Vagina (tissue), 2 donors: ENCODE measurements at regions not wholly inside any gene's neighbourhood (a gene's known extent, or its start where the extent isn't known, plus 50 kb on each side); places are given as distances from the start of the nearest gene placed in this dataset.

Experiments used
- POLR2A ChIP-seq, 2 donors: fragments of 450-650 bp; IDR thresholded peaks; one replicate each; pipeline ENCODE4 v1.6.1; 2017; ENCODE audit warnings: antibody characterized with exemption in 2 of 2, mild to moderate bottlenecking in 2 of 2, moderate library complexity in 2 of 2
- POLR2AphosphoS5 ChIP-seq, 2 donors: sonication (generic); formaldehyde crosslinking; IDR thresholded peaks; one replicate each; pipeline ENCODE4 v1.9.0; 2017; ENCODE audit warnings: antibody characterized with exemption in 2 of 2, mild to moderate bottlenecking in 2 of 2, low read depth in 1 of 2; ENCODE audit not compliant: insufficient read depth in 1 of 2
- TF ChIP-seq, protein P1 (sequence below), 3 experiments: fragments of 450-650 bp in 2 of 3; fragments of 200-600 bp in 1 of 3; sonication (generic) in 1 of 3; IDR thresholded peaks; one replicate each; pipeline ENCODE4 v1.5.1; 2017 to 2019; ENCODE audit warnings: antibody characterized with exemption in 3 of 3, mild to moderate bottlenecking in 2 of 3, moderate library complexity in 2 of 3

DNA sequence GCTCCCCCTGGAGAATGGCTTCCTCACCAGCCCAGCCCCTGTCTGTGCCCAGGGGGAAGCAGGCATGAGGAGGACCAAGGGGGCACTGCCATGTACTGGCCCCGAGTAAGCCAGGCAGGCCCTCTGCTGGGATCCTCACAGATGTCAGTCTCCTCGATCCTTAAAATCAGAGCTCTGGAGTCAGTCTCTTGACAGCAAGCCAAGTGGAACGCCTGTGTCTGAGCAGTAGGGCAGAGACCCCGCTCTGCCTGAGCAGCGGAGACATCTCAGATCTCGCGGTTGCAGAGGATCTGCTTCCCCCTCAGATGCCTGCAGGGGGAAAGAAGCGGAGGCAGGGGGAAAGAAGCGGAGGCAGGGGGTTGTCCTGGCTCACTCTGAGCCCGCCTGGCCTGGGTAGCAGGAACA lies 92.6 kb downstream of the SNX5 start:
- no peak for TF ChIP-seq POLR2A (IDR thresholded peaks at IDR 0.05)
- TF ChIP-seq, protein P1, sequence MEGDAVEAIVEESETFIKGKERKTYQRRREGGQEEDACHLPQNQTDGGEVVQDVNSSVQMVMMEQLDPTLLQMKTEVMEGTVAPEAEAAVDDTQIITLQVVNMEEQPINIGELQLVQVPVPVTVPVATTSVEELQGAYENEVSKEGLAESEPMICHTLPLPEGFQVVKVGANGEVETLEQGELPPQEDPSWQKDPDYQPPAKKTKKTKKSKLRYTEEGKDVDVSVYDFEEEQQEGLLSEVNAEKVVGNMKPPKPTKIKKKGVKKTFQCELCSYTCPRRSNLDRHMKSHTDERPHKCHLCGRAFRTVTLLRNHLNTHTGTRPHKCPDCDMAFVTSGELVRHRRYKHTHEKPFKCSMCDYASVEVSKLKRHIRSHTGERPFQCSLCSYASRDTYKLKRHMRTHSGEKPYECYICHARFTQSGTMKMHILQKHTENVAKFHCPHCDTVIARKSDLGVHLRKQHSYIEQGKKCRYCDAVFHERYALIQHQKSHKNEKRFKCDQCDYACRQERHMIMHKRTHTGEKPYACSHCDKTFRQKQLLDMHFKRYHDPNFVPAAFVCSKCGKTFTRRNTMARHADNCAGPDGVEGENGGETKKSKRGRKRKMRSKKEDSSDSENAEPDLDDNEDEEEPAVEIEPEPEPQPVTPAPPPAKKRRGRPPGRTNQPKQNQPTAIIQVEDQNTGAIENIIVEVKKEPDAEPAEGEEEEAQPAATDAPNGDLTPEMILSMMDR (IDR thresholded peaks at IDR 0.05), result no peak
- TF ChIP-seq POLR2AphosphoS5 (IDR thresholded peaks at IDR 0.05; ENCODE audit: insufficient read depth in 1 of 2, low read depth in 1 of 2), result no peak
